Hepatocyte (in vitro differentiated cells): ENCODE measurements at regions not wholly inside any gene's neighbourhood (a gene's known extent, or its start where the extent isn't known, plus 50 kb on each side); places are given as distances from the start of the nearest gene placed in this dataset.

ENCODE experiments used
- DNase-seq: peaks from one replicate; pipeline ENCODE4 v3.0.0-alpha.2; 2016; ENCODE audit warnings: low spot score
- H2AFZ ChIP-seq: fragments of 200-600 bp; sonication (generic); 2 replicates; pipeline ENCODE4 v1.6.0; 2016; ENCODE audit warnings: antibody characterized with exemption, mild to moderate bottlenecking
- H3K27ac ChIP-seq: fragments of 200-600 bp; sonication (generic); 2 replicates; pipeline ENCODE4 v1.5.1; 2016; ENCODE audit warnings: mild to moderate bottlenecking
- H3K27me3 ChIP-seq: fragments of 200-600 bp; sonication (generic); 2 replicates; pipeline ENCODE4 v1.6.1; 2016
- H3K36me3 ChIP-seq: fragments of 200-600 bp; sonication (generic); replicated peaks from 2 replicates; pipeline ENCODE4 v1.5.1; 2016; ENCODE audit warnings: low read depth; ENCODE audit not compliant: insufficient read depth
- H3K4me1 ChIP-seq: fragments of 200-600 bp; sonication (generic); 2 replicates; pipeline ENCODE4 v1.5.1; 2016; ENCODE audit warnings: mild to moderate bottlenecking, moderate library complexity; ENCODE audit not compliant: insufficient read depth
- H3K4me2 ChIP-seq: fragments of 200-600 bp; sonication (generic); 2 replicates; pipeline ENCODE4 v1.6.0; 2016
- H3K4me3 ChIP-seq: fragments of 200-600 bp; sonication (generic); 2 replicates; pipeline ENCODE4 v1.5.1; 2016; ENCODE audit warnings: mild to moderate bottlenecking
- H3K79me2 ChIP-seq: fragments of 200-600 bp; sonication (generic); 2 replicates; pipeline ENCODE4 v1.6.0; 2017; ENCODE audit warnings: mild to moderate bottlenecking
- H3K9me2 ChIP-seq: fragments of 200-600 bp; sonication (generic); replicated peaks from 2 replicates; pipeline ENCODE4 v1.6.0; 2017; ENCODE audit warnings: mild to moderate bottlenecking; ENCODE audit not compliant: insufficient read depth
- H3K9me3 ChIP-seq: fragments of 200-600 bp; sonication (generic); 2 replicates; pipeline ENCODE4 v1.5.1; 2016; ENCODE audit warnings: low read depth, mild to moderate bottlenecking
- H4K20me1 ChIP-seq: fragments of 200-600 bp; sonication (generic); 2 replicates; pipeline ENCODE4 v1.6.0; 2016; ENCODE audit warnings: mild to moderate bottlenecking; ENCODE audit not compliant: insufficient read depth, poor library complexity, severe bottlenecking
- EZH2 ChIP-seq: fragments of 200-600 bp; sonication (generic); IDR thresholded peaks from 2 replicates; pipeline ENCODE4 v1.6.1; 2016; ENCODE audit warnings: antibody characterized with exemption, mild to moderate bottlenecking, borderline replicate concordance
- EZH2phosphoT487 ChIP-seq: fragments of 200-600 bp; sonication (generic); IDR thresholded peaks from one replicate; pipeline ENCODE4 v1.6.1; 2018; ENCODE audit warnings: antibody characterized with exemption, mild to moderate bottlenecking, low read depth, moderate library complexity; ENCODE audit not compliant: unreplicated experiment, severe bottlenecking
- WGBS: methylation state at CpG from one replicate; pipeline ENCODE4 v1.1.6; 2016; ENCODE audit warnings: low lambda C conversion rate; ENCODE audit errors: missing lambda C conversion rate; 5-methylcytosine and 5-hydroxymethylcytosine counted together
- TF ChIP-seq, protein P1 (sequence below): fragments of 200-600 bp; sonication (generic); IDR thresholded peaks from 2 replicates; pipeline ENCODE4 v1.5.1; 2016; ENCODE audit warnings: antibody characterized with exemption, mild to moderate bottlenecking; ENCODE audit not compliant: poor library complexity

DNA sequence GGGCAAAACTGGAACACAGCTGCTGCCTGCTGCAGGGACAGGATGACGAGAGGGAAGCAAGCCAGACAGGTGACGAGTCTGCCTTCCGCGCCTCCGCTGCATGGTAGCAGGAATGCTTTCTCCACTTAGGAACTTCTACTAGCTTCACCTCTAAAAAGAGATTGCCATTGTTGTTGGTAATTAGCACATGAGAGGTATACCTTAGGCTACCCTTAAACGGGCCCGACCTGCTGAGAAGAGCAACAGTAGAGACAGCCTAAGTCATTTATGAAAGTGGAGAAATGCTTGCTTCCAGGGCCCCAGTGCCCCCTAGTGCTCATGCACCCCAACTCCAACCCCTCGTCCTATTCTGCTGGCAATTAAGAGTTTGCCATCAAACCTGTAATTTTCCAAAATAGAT, 96.9 kb upstream of the AKT3 start:
- no peak for DNase-seq
- Histone ChIP-seq H3K4me3 (no peak overlapping the region), H3K36me3 (no peaks in the 10 kb centered on the region), H3K79me2 (no peaks in the 10 kb centered on the region), H3K9me2 (no peaks in the 10 kb centered on the region), H4K20me1 (no peaks in the 10 kb centered on the region), H3K27me3 (no peaks in the 10 kb centered on the region), H3K4me2 (no peak overlapping the region), H3K4me1 (no peaks in the 10 kb centered on the region), H3K9me3 (no peaks in the 10 kb centered on the region), H3K27ac (no peak overlapping the region), H2AFZ (no peak overlapping the region)
- TF ChIP-seq, protein P1, sequence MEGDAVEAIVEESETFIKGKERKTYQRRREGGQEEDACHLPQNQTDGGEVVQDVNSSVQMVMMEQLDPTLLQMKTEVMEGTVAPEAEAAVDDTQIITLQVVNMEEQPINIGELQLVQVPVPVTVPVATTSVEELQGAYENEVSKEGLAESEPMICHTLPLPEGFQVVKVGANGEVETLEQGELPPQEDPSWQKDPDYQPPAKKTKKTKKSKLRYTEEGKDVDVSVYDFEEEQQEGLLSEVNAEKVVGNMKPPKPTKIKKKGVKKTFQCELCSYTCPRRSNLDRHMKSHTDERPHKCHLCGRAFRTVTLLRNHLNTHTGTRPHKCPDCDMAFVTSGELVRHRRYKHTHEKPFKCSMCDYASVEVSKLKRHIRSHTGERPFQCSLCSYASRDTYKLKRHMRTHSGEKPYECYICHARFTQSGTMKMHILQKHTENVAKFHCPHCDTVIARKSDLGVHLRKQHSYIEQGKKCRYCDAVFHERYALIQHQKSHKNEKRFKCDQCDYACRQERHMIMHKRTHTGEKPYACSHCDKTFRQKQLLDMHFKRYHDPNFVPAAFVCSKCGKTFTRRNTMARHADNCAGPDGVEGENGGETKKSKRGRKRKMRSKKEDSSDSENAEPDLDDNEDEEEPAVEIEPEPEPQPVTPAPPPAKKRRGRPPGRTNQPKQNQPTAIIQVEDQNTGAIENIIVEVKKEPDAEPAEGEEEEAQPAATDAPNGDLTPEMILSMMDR, result no peak
- TF ChIP-seq EZH2phosphoT487, result no peak
- no peak for TF ChIP-seq EZH2
- 59% methylated on average over 8 of the region's 8 CpGs for WGBS

DNA sequence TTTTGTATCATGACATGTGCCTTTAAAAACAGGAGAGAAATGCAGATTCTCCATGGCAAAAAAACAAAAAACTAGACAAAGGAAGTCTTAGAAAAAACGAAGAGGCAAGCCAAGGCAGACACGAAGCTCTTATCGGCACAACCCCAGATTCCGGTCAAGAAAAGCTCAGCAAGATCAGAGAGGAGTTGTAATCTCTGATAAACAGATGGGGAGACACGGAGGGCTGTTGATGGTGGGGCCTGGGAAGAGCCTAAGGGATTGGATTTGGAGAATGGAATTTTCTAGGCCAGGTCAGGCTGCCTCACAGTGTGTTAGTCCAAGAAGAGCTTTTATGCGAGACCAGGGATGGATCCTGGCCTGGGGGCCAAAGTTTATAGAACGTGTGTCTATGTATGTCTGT, 96.2 kb upstream of the AKT3 start:
- H4K20me1 ChIP-seq, result no peaks in the 10 kb centered on the region
- TF ChIP-seq, protein P1, result no peak
- TF ChIP-seq EZH2 (no peak), EZH2phosphoT487 (no peak)
- no peak overlapping the region for H3K4me3 ChIP-seq
- H3K27ac ChIP-seq, result no peak overlapping the region
- no peaks in the 10 kb centered on the region for H3K27me3 ChIP-seq
- H3K79me2 ChIP-seq, result no peaks in the 10 kb centered on the region
- H3K36me3 ChIP-seq, result no peaks in the 10 kb centered on the region
- no peaks in the 10 kb centered on the region for H3K9me3 ChIP-seq
- no peak overlapping the region for H3K4me2 ChIP-seq
- no peak overlapping the region for H2AFZ ChIP-seq
- H3K9me2 ChIP-seq, result no peaks in the 10 kb centered on the region
- 45% methylated on average over 7 of the region's 7 CpGs for WGBS
- no peaks in the 10 kb centered on the region for H3K4me1 ChIP-seq
- no peak for DNase-seq

DNA sequence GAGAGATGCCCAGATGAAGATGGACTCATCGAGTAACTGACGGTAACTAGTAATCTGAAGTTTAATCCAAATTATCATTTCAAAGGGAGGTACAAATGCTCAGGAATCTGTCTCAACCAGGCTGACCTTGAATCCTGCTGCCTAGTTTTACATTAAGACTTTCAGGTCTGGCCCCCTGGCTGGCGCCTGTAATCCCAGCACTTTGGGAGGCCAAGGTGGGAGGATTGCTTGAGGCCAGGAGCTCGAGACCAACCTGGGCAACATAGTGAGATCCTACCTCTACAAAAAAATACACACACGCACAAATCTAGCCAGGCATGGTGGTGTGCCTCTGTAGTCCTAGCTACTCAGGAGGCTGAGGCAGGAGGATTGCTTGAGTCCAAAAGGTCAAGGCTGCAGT, 95.7 kb upstream of the AKT3 start:
- Histone ChIP-seq H3K4me1 (no peaks in the 10 kb centered on the region), H3K27me3 (no peaks in the 10 kb centered on the region), H3K4me3 (no peak overlapping the region), H2AFZ (no peak overlapping the region), H3K9me2 (no peaks in the 10 kb centered on the region), H4K20me1 (no peaks in the 10 kb centered on the region), H3K4me2 (no peak overlapping the region), H3K9me3 (no peaks in the 10 kb centered on the region), H3K27ac (no peak overlapping the region), H3K79me2 (no peaks in the 10 kb centered on the region), H3K36me3 (no peaks in the 10 kb centered on the region)
- TF ChIP-seq, protein P1, result no peak
- TF ChIP-seq EZH2 (no peak), EZH2phosphoT487 (no peak)
- no peak for DNase-seq
- 95% methylated on average over 5 of the region's 5 CpGs for WGBS
